H9 (cell line): ENCODE measurements at regions not wholly inside any gene's neighbourhood (a gene's known extent, or its start where the extent isn't known, plus 50 kb on each side); places are given as distances from the start of the nearest gene placed in this dataset.

ENCODE experiments used
- DNase-seq: peaks from one replicate; pipeline ENCODE4 v3.0.0-alpha.2; 2017
- H2AFZ ChIP-seq: one replicate; pipeline ENCODE4 v1.6.1; 2013; ENCODE audit warnings: mild to moderate bottlenecking, low read length, control low read depth, moderate library complexity
- H2AK5ac ChIP-seq: 2 replicates; pipeline ENCODE4 v1.6.1; 2013; ENCODE audit warnings: low read length, control low read depth, mixed read lengths; ENCODE audit not compliant: insufficient read length
- H2BK120ac ChIP-seq: one replicate; pipeline ENCODE4 v1.6.1; 2013; ENCODE audit warnings: low read depth, mild to moderate bottlenecking, low read length, control low read depth, inconsistent platforms; ENCODE audit not compliant: poor library complexity, severe bottlenecking
- H2BK12ac ChIP-seq: 2 replicates; pipeline ENCODE4 v1.6.1; 2013; ENCODE audit warnings: low read length, control low read depth, mixed read lengths, low read depth; ENCODE audit not compliant: insufficient read length
- H2BK15ac ChIP-seq: 2 replicates; pipeline ENCODE4 v1.6.1; 2013; ENCODE audit warnings: low read depth, low read length, control low read depth
- H2BK20ac ChIP-seq: one replicate; pipeline ENCODE4 v1.6.1; 2013; ENCODE audit warnings: low read depth, mild to moderate bottlenecking, low read length, control low read depth, inconsistent platforms; ENCODE audit not compliant: poor library complexity, severe bottlenecking
- H2BK5ac ChIP-seq: 2 replicates; pipeline ENCODE4 v1.6.1; 2013; ENCODE audit warnings: low read length, control low read depth, mixed read lengths; ENCODE audit not compliant: insufficient read length
- H3K14ac ChIP-seq: 2 replicates; pipeline ENCODE4 v1.6.1; 2013; ENCODE audit warnings: low read length, control low read depth; ENCODE audit not compliant: insufficient read depth
- H3K18ac ChIP-seq: 2 replicates; pipeline ENCODE4 v1.6.1; 2013; ENCODE audit warnings: low read depth, mild to moderate bottlenecking, mixed read lengths, low read length, control low read depth; ENCODE audit not compliant: insufficient read length
- H3K23ac ChIP-seq: 2 replicates; pipeline ENCODE4 v1.6.1; 2013; ENCODE audit warnings: low read length, control low read depth, mixed read lengths, low read depth; ENCODE audit not compliant: insufficient read length
- H3K23me2 ChIP-seq: 2 replicates; pipeline ENCODE4 v1.6.1; 2013; ENCODE audit warnings: low read depth, mild to moderate bottlenecking, mixed read lengths, low read length, control low read depth; ENCODE audit not compliant: insufficient read length, poor library complexity, severe bottlenecking
- H3K27ac ChIP-seq: 2 replicates; pipeline ENCODE4 v1.5.1; 2013; ENCODE audit warnings: low read length, control low read depth, mixed read lengths, low read depth; ENCODE audit not compliant: insufficient read length
- H3K27me3 ChIP-seq: 2 replicates; pipeline ENCODE4 v1.6.1; 2013; ENCODE audit warnings: low read length, control low read depth, inconsistent platforms; ENCODE audit not compliant: insufficient read depth
- H3K4ac ChIP-seq: 2 replicates; pipeline ENCODE4 v1.6.1; 2013; ENCODE audit warnings: low read depth, mild to moderate bottlenecking, control low read depth, inconsistent platforms, low read length, moderate library complexity
- H3K4me1 ChIP-seq: 2 replicates; pipeline ENCODE4 v1.6.1; 2013; ENCODE audit warnings: low read length, control low read depth, inconsistent platforms; ENCODE audit not compliant: insufficient read depth
- H3K4me2 ChIP-seq: 2 replicates; pipeline ENCODE4 v1.6.1; 2013; ENCODE audit warnings: low read length, control low read depth, mixed read lengths; ENCODE audit not compliant: insufficient read length, insufficient read depth
- H3K56ac ChIP-seq: 2 replicates; pipeline ENCODE4 v1.6.1; 2013; ENCODE audit warnings: low read depth, mild to moderate bottlenecking, mixed read lengths, low read length, control low read depth; ENCODE audit not compliant: insufficient read length
- H3K79me1 ChIP-seq: 2 replicates; pipeline ENCODE4 v1.6.1; 2013; ENCODE audit warnings: low read depth, mild to moderate bottlenecking, moderate library complexity, low read length, control low read depth, inconsistent platforms; ENCODE audit not compliant: insufficient read depth, poor library complexity, severe bottlenecking
- H3K79me2 ChIP-seq: 2 replicates; pipeline ENCODE4 v1.6.1; 2013; ENCODE audit warnings: low read length, control low read depth, inconsistent platforms; ENCODE audit not compliant: insufficient read depth
- H3K9ac ChIP-seq: 2 replicates; pipeline ENCODE4 v1.6.1; 2013; ENCODE audit warnings: low read length, control low read depth, mixed read lengths; ENCODE audit not compliant: insufficient read length; ENCODE audit errors: extremely low read depth
- H3K9me3 ChIP-seq: one replicate; pipeline ENCODE4 v1.6.1; 2013; ENCODE audit warnings: low read depth, low read length, inconsistent platforms; ENCODE audit not compliant: control insufficient read depth
- H3T11ph ChIP-seq: one replicate; pipeline ENCODE4 v1.6.1; 2013; ENCODE audit warnings: mild to moderate bottlenecking, low read length, control low read depth, inconsistent platforms
- H4K20me1 ChIP-seq: one replicate; pipeline ENCODE4 v1.6.1; 2013; ENCODE audit not compliant: control insufficient read depth, insufficient read length, insufficient read depth
- H4K5ac ChIP-seq: 2 replicates; pipeline ENCODE4 v1.6.1; 2013; ENCODE audit warnings: low read depth, mild to moderate bottlenecking, mixed read lengths, low read length, control low read depth; ENCODE audit not compliant: insufficient read length
- H4K8ac ChIP-seq: replicated peaks from 2 replicates; pipeline ENCODE4 v1.6.1; 2013; ENCODE audit warnings: low read length, control low read depth, mixed read lengths, low read depth; ENCODE audit not compliant: insufficient read length
- H4K91ac ChIP-seq: 2 replicates; pipeline ENCODE4 v1.6.1; 2013; ENCODE audit warnings: low read depth, mild to moderate bottlenecking, moderate library complexity, mixed read lengths, low read length, control low read depth; ENCODE audit not compliant: insufficient read length
- H3K27ac Mint-ChIP-seq, 3 experiments: 2 replicates in 2 of 3; 3 replicates in 1 of 3; pipeline ENCODE4 v1.8.0; 2020 to 2021; ENCODE audit warnings: mixed read lengths in 3 of 3, mild to moderate bottlenecking in 1 of 3, moderate library complexity in 1 of 3
- H3K27me3 Mint-ChIP-seq: 2 replicates; pipeline ENCODE4 v1.8.0; 2021; ENCODE audit warnings: low read depth, mild to moderate bottlenecking, moderate library complexity, mixed read lengths
- H3K36me3 Mint-ChIP-seq, 3 experiments: 2 replicates in 2 of 3; 3 replicates in 1 of 3; pipeline ENCODE4 v1.8.0; 2020 to 2021; ENCODE audit warnings: low read depth in 3 of 3, mixed read lengths in 3 of 3; ENCODE audit not compliant: insufficient read depth in 1 of 3
- H3K4me1 Mint-ChIP-seq, 2 experiments: 2 replicates each; pipeline ENCODE4 v1.8.0; 2020; ENCODE audit warnings: mixed read lengths in 2 of 2
- H3K4me3 Mint-ChIP-seq, 2 experiments: 2 replicates in 1 of 2; 3 replicates in 1 of 2; pipeline ENCODE4 v1.8.0; 2020 to 2021; ENCODE audit warnings: mild to moderate bottlenecking in 2 of 2, mixed read lengths in 2 of 2, moderate library complexity in 1 of 2
- H3K9me3 Mint-ChIP-seq, 2 experiments: 2 replicates in 1 of 2; 3 replicates in 1 of 2; pipeline ENCODE4 v1.8.0; 2020; ENCODE audit warnings: mild to moderate bottlenecking in 2 of 2, mixed read lengths in 2 of 2, moderate library complexity in 1 of 2
- CTCF ChIP-seq: fragments of 200-600 bp; sonication (generic); conservative IDR thresholded peaks from 3 replicates; pipeline ENCODE4 v1.8.0; 2021; ENCODE audit warnings: antibody characterized with exemption, mild to moderate bottlenecking
- WGBS: extraction: QIAGEN DNeasy Blood & Tissue Kit; methylation state at CpG from one replicate; pipeline ENCODE4 v1.1.7; 2013; ENCODE audit warnings: missing lambda C conversion rate, low lambda C conversion rate, mixed read lengths; ENCODE audit not compliant: insufficient read length; ENCODE audit errors: extremely low coverage; 5-methylcytosine and 5-hydroxymethylcytosine counted together

GRCh38 chr5:74311961-74312360, 328.6 kb downstream of the ENC1 start:
- Histone ChIP-seq H2BK120ac (no peak overlapping the region), H2BK12ac (no peak overlapping the region), H3K9me3 (no peaks in the 10 kb centered on the region), H3K4me1 (no peaks in the 10 kb centered on the region), H3K14ac (no peak overlapping the region), H3K79me1 (no peaks in the 10 kb centered on the region), H3T11ph (no peak overlapping the region), H2AK5ac (no peak overlapping the region), H3K4me2 (no peak overlapping the region), H3K79me2 (no peaks in the 10 kb centered on the region), H4K8ac (no peak overlapping the region), H2BK5ac (no peak overlapping the region), H3K27me3 (no peaks in the 10 kb centered on the region), H4K20me1 (no peaks in the 10 kb centered on the region), H3K4ac (no peak overlapping the region), H3K56ac (no peak overlapping the region), H3K27ac (no peak overlapping the region), H3K23me2 (no peaks in the 10 kb centered on the region), H4K5ac (no peak overlapping the region), H3K9ac (no peak overlapping the region), H4K91ac (no peak overlapping the region), H3K18ac (no peak overlapping the region), H3K23ac (no peak overlapping the region), H2BK15ac (no peak overlapping the region), H2BK20ac (no peak overlapping the region), H2AFZ (no peak overlapping the region)
- Mint-ChIP-seq H3K27ac (no peak overlapping the region; a peak in 1 of 7 replicates), H3K4me1 (peaks cover 0 to 4% of the 10 kb centered on the region in 2 experiments; a peak in 1 of 4 replicates), H3K9me3 (no peaks in the 10 kb centered on the region), H3K4me3 (no peak overlapping the region), H3K27me3 (0 out of 2 replicates have a peak, but pooled peaks cover 2% of the 10 kb centered on the region), H3K36me3 (no peaks in the 10 kb centered on the region)
- no CpG with 5 or more reads among the region's 1 CpG for WGBS
- TF ChIP-seq CTCF, result no peak
- no peak for DNase-seq
